OCI-M1 (cell line): ENCODE measurements at regions not wholly inside any gene's neighbourhood (a gene's known extent, or its start where the extent isn't known, plus 50 kb on each side); places are given as distances from the start of the nearest gene placed in this dataset.

Source experiments
- DNase-seq: peaks from one replicate; lab custom pipeline; 2025; lab: John Stamatoyannopoulos, UW

GRCh38 chr13:22495819-22496218, 685.0 kb upstream of the SGCG start:
- DNase-seq = no peak

- no peak for DNase-seq
Observed at GRCh38 chr13:22496803-22497508, 683.8 kb upstream of the SGCG start.

- DNase-seq = no peak
Observed at GRCh38 chr13:22497991-22498780, 682.6 kb upstream of the SGCG start.

- DNase-seq = no peak
Observed at GRCh38 chr13:22499919-22500318, 680.9 kb upstream of the SGCG start.

GRCh38 chr13:22505489-22505888, 675.3 kb upstream of the SGCG start:
- DNase-seq = no peak

- DNase-seq = no peak
Observed at GRCh38 chr13:22506096-22506691, 674.6 kb upstream of the SGCG start.

GRCh38 chr13:22517544-22517943, 663.2 kb upstream of the SGCG start:
- no peak for DNase-seq

- DNase-seq = no peak
Observed at GRCh38 chr13:22536851-22537250, 643.9 kb upstream of the SGCG start.

GRCh38 chr13:22538400-22538799, 642.4 kb upstream of the SGCG start:
- no peak for DNase-seq

GRCh38 chr13:22549126-22549525, 631.7 kb upstream of the SGCG start:
- DNase-seq = no peak

GRCh38 chr13:22561581-22561980, 619.2 kb upstream of the SGCG start:
- no peak for DNase-seq

- no peak for DNase-seq
Observed at GRCh38 chr13:22562116-22562515, 618.7 kb upstream of the SGCG start.

GRCh38 chr13:22563272-22563671, 617.5 kb upstream of the SGCG start:
- DNase-seq = no peak

- DNase-seq = peak; percentile 3
Observed at GRCh38 chr13:22569811-22570210, 611.0 kb upstream of the SGCG start.

GRCh38 chr13:22589880-22590279, 590.9 kb upstream of the SGCG start:
- DNase-seq = peak; percentile 43

- DNase-seq = peak; percentile 28
Observed at GRCh38 chr13:22592515-22592914, 588.3 kb upstream of the SGCG start.

GRCh38 chr13:22594041-22594440, 586.7 kb upstream of the SGCG start:
- DNase-seq = no peak

- no peak for DNase-seq
Observed at GRCh38 chr13:22596171-22596863, 584.5 kb upstream of the SGCG start.

GRCh38 chr13:22599156-22599555, 581.6 kb upstream of the SGCG start:
- DNase-seq = no peak

- DNase-seq = no peak
Observed at GRCh38 chr13:22618002-22618401, 562.8 kb upstream of the SGCG start.

- DNase-seq = no peak
Observed at GRCh38 chr13:22625691-22626090, 555.1 kb upstream of the SGCG start.

GRCh38 chr13:22629374-22629773, 551.4 kb upstream of the SGCG start:
- DNase-seq = no peak

- no peak for DNase-seq
Observed at GRCh38 chr13:22642088-22642487, 538.7 kb upstream of the SGCG start.
